GM12878 (cell line): ENCODE measurements at regions not wholly inside any gene's neighbourhood (a gene's known extent, or its start where the extent isn't known, plus 50 kb on each side); places are given as distances from the start of the nearest gene placed in this dataset. TPM values are rescaled to one million over a fixed set of nuclear protein-coding genes. Genes with fewer than 3 reads are reported as not detected.
"Not testable (repeated sequence)": the region's sequence is repeated elsewhere in the genome, so short reads cannot be mapped to it uniquely, and the experiment has no call there.

Source experiments
- ATAC-seq: fragments of 200-7000 bp; cut with Tn5 transposase; 3 replicates; pipeline ENCODE4 v1.9.1; 2020; ENCODE audit warnings: mild to moderate bottlenecking, moderate library complexity
- BruUV-seq: library from RNA; stranded (reverse); fragments of 400-500 nt; replicated peaks from 2 replicates; lab custom pipeline; 2021; lab: Mats Ljungman, UMichigan
- CTCF ChIA-PET: fragments of 300-600 bp; sonication (Branson Sonifier 250); formaldehyde crosslinking; extraction: SDS; loops from one replicate; lab custom pipeline; 2021; ENCODE audit warnings: inconsistent platforms; lab: Yijun Ruan, JAX
- POLR2A ChIA-PET: fragments of 350-600 bp; formaldehyde crosslinking; extraction: SDS; loops from one replicate; lab custom pipeline; 2021; ENCODE audit warnings: inconsistent platforms; lab: Charles Lee
- RAD21 ChIA-PET: fragments of 300-600 bp; sonication (Branson Sonifier 250); formaldehyde crosslinking; loops from one replicate; lab custom pipeline; 2023; ENCODE audit warnings: antibody characterized with exemption; ENCODE audit not compliant: unreplicated experiment; lab: Charles Lee
- SMC1A ChIA-PET: fragments of 300-600 bp; sonication (Branson Sonifier 250); formaldehyde crosslinking; loops from one replicate; lab custom pipeline; 2023; ENCODE audit not compliant: unreplicated experiment, uncharacterized antibody; lab: Charles Lee
- DNase-seq: peaks from one replicate; pipeline ENCODE4 v3.0.0-alpha.2; 2011; ENCODE audit warnings: low read depth, low spot score
- FAIRE-seq: peaks from 3 replicates; lab custom pipeline; 2011; peaks lifted over from hg19 to GRCh38; lab: Jason Lieb, UNC
- H2AFZ ChIP-seq: 2 replicates; pipeline ENCODE4 v1.6.0; 2011; ENCODE audit warnings: low read depth, low read length, control low read depth; ENCODE audit not compliant: control insufficient read depth
- H3K27ac ChIP-seq: 2 replicates; pipeline ENCODE4 v1.5.1; 2011; ENCODE audit warnings: control low read depth; ENCODE audit not compliant: control insufficient read depth, insufficient read depth
- H3K27me3 ChIP-seq, 2 experiments: replicated peaks in 1 of 2; 2 replicates each; pipeline versions ENCODE4 v1.6.0 to v1.6.1; 2011; ENCODE audit warnings: low read length in 1 of 2; ENCODE audit not compliant: control insufficient read depth in 2 of 2, insufficient read depth in 2 of 2
- H3K36me3 ChIP-seq, 2 experiments: 2 replicates each; pipeline ENCODE4 v1.5.1; 2011; ENCODE audit warnings: low read length in 1 of 2; ENCODE audit not compliant: control insufficient read depth in 2 of 2, insufficient read depth in 2 of 2
- H3K4me1 ChIP-seq: 2 replicates; pipeline ENCODE4 v1.6.1; 2011; ENCODE audit warnings: mild to moderate bottlenecking, low read length, moderate library complexity, mixed read lengths; ENCODE audit not compliant: control insufficient read depth, insufficient read depth
- H3K4me2 ChIP-seq: 2 replicates; pipeline ENCODE4 v1.6.0; 2011; ENCODE audit warnings: control low read depth; ENCODE audit not compliant: control insufficient read depth, insufficient read depth
- H3K4me3 ChIP-seq: fragments of 200-600 bp; sonication (generic); 2 replicates; pipeline ENCODE4 v1.5.1; 2016
- H3K79me2 ChIP-seq: 2 replicates; pipeline ENCODE4 v1.6.0; 2011; ENCODE audit warnings: low read length; ENCODE audit not compliant: control insufficient read depth, insufficient read depth
- H3K9ac ChIP-seq: 2 replicates; pipeline ENCODE4 v1.8.0; 2011; ENCODE audit warnings: low read length, control low read depth, mixed read lengths; ENCODE audit not compliant: control insufficient read depth, insufficient read depth
- H3K9me3 ChIP-seq: replicated peaks from 3 replicates; pipeline ENCODE4 v1.5.1; 2011; ENCODE audit warnings: mild to moderate bottlenecking, low read length; ENCODE audit not compliant: control insufficient read depth, insufficient read depth
- H4K20me1 ChIP-seq: 2 replicates; pipeline ENCODE4 v1.6.0; 2011; ENCODE audit not compliant: control insufficient read depth, insufficient read depth
- KDM1A ChIP-seq: fragments of 200-600 bp; sonication (generic); IDR thresholded peaks from 2 replicates; pipeline ENCODE4 v1.6.1; 2016; ENCODE audit warnings: borderline replicate concordance
- SKIL ChIP-seq: fragments of 450-650 bp; IDR thresholded peaks from 2 replicates; pipeline ENCODE4 v1.6.1; 2017; ENCODE audit warnings: mild to moderate bottlenecking, low read depth, inconsistent platforms; ENCODE audit not compliant: poor library complexity, severe bottlenecking
- SMAD5 ChIP-seq: IDR thresholded peaks from 2 replicates; pipeline ENCODE4 v1.6.1; 2016; ENCODE audit warnings: antibody characterized with exemption, low read depth
- WGBS: methylation state at CpG from one replicate; pipeline ENCODE4 v1.1.6; 2016; ENCODE audit warnings: low lambda C conversion rate; ENCODE audit not compliant: insufficient replicate concordance, insufficient coverage; ENCODE audit errors: missing lambda C conversion rate; 5-methylcytosine and 5-hydroxymethylcytosine counted together
- in situ Hi-C: fragments of 300-500 bp; cut with MboI; formaldehyde crosslinking; loops from 9 replicates; pipeline ENCODE4 v1.14.3; 2018; ENCODE audit warnings: mixed read lengths
- intact Hi-C: fragments of 100-400 bp; cut with micrococcal nuclease; formaldehyde crosslinking; loops from one replicate; pipeline ENCODE4 v1.14.2; 2022; ENCODE audit not compliant: unreplicated experiment
- small RNA-seq: library from RNA; depleted of rRNA; stranded (forward); fragments of <200 nt; gene quantifications from one replicate; pipeline ENCODE3, GENCODE V24; 2014

DNA sequence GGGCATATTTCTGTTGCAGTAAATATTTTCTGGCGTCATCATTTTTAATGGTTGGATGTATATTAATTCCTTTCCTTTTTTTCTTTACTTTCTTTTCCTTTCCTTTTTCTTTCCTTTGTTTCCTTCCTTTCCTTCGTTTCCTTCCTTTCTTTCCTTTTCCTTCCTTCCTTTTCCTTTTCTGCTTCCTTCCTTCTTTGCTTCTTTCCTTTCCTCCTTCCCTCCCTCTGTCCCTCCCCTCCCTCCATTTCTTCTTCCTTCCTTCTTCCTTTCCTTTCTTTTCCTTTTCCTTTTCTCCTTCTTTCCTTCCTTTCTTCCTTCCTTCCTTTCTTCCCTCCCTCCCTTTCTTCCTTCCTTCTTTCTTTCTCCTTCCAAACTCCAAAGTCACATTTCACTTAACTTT lies 54.9 kb upstream of the LYSMD4 start (continued):
- TF ChIP-seq SKIL: no peak
- TF ChIP-seq KDM1A: no peak
- TF ChIP-seq SMAD5: no peak

DNA sequence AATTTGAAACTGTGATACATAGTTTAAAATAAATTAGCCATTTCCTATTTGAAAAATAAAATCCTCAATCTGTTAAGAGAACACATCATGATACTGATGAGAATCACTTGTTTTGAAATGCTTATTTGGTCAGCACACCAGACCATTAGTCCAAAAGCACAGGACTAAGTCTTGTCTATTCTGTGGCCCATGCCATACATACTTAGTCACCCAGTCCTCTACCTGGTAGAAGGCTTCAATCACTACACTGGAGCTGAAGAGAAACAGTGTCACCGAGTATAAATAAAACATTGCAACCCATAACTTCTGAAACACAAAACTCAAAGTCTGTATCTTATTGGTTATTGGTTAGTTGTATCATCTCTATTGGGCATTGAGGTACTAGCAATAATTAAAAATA lies 51.6 kb upstream of the LYSMD4 start:
- in situ Hi-C loops, POLR2A ChIA-PET: not testable (repeated sequence)

DNA sequence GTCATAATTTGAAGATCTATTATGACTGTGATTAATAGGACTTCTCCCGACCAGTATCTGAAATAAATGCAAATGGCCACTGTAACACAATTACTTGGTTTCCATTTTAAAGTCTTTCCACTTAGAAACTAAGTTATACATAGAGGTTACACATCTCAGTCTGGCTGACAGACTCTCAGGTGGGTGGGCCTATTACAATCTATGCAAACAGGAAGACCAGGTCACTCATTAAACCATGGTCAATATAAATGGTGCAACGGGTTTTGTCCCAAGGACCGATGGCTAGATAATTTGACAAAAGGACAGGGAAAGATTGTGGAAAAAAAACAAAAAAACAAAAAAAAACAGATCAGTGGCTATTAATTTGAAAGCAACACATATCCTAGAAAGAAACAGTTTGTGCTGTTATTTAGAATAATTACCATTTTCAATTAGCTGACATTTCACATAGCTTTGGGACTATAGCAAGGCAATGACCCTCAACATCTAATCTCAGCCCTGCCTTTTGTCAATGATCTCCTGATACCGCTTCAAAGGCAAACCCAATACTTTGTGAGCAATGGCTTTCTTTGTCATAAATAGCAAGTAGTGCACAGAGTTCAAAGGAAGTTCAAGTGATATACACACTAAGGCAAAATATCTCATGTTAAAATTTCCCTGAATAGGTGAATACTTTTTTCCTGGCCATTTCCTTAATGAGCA lies 50.8 kb upstream of the LYSMD4 start:
- ATAC-seq, H2AFZ ChIP-seq, FAIRE-seq, SMC1A ChIA-PET, DNase-seq, H3K36me3 ChIP-seq, RAD21 ChIA-PET, in situ Hi-C loops, intact Hi-C loops, H3K9me3 ChIP-seq, H3K4me1 ChIP-seq, H3K4me2 ChIP-seq, BruUV-seq, H3K4me3 ChIP-seq, H3K27ac ChIP-seq, POLR2A ChIA-PET, H3K9ac ChIP-seq, H3K79me2 ChIP-seq, H3K27me3 ChIP-seq, H4K20me1 ChIP-seq: not testable (repeated sequence)
- CTCF ChIA-PET: interaction anchor here (1.8 kb wide), 1 partner anchor 28 kb away, joined by 6 read pairs; no protein-coding TSS in a partner anchor
- 50% methylated on average over 4 of the region's 4 CpGs for WGBS

More for the DNA sequence above, 51.6 kb upstream of the LYSMD4 start:
- H3K79me2 ChIP-seq, intact Hi-C loops, RAD21 ChIA-PET, H3K27ac ChIP-seq, FAIRE-seq, SMC1A ChIA-PET, H3K4me3 ChIP-seq, BruUV-seq, H4K20me1 ChIP-seq, H3K4me1 ChIP-seq, H3K27me3 ChIP-seq, DNase-seq, H3K9ac ChIP-seq, ATAC-seq, H2AFZ ChIP-seq, H3K36me3 ChIP-seq, H3K9me3 ChIP-seq, H3K4me2 ChIP-seq: not testable (repeated sequence)
- 97% methylated on average over 1 of the region's 1 CpG for WGBS
- CTCF ChIA-PET: interaction anchor here (1.8 kb wide), 1 partner anchor 29 kb away, joined by 6 read pairs; no protein-coding TSS in a partner anchor

Small RNA genes lying in the stretch of these regions (small RNA-seq; reads per million reads assigned to genes)
- gene RN7SL484P: not detected
